GM20431 (cell line): ENCODE measurements at regions not wholly inside any gene's neighbourhood (a gene's known extent, or its start where the extent isn't known, plus 50 kb on each side); places are given as distances from the start of the nearest gene placed in this dataset.

Experiments
- in situ Hi-C: fragments of 300-500 bp; cut with MseI, MboI; formaldehyde crosslinking; loops from one replicate; pipeline ENCODE4 v1.15.0; 2020; ENCODE audit warnings: low sequenced_read_pairs; ENCODE audit not compliant: unreplicated experiment

- in situ Hi-C loops: no loop called here
Observed at GRCh38 chr20:22207280-22207679, 377.1 kb downstream of the FOXA2 start.

DNA sequence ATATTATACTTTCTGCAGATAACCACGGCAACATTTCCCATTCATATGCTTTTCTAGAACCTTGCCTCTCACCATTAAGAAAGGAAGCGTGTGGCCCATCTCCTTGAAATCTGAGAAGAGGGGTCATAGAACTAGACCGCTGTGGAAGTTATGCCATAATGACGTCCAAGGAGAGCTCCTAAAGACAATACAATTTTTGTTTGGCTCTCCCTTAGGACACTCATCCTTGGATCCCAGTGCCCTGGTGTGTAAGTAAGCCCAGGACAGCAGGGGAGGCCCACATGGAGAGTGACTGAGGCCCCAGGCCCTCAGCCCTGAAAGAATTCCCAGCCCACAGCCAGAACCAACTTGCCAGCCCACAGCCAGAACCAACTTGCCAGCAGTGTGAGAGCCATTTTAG, 379.6 kb downstream of the FOXA2 start:
- in situ Hi-C loops: no loop called here

GRCh38 chr20:22182148-22182547, 402.2 kb downstream of the FOXA2 start:
- in situ Hi-C loops: no loop called here

DNA sequence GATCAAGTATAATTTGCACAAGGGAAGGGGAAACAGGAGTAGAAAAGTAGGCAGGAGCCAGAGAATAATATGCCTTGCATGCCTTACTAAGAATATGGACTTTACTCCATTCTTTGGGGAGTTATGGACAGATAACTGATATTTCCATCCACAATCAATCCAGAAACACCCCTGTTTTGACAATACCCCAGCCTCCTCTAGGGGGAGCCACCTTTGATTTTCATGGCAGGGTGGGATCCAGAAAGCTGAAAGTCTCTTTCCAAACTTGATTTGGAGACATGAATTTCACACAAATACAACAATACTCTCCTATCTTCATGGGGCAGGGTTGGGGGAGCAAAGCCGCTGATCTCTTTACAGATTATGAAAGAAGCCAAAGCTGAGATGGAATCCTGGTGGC, 404.1 kb downstream of the FOXA2 start:
- in situ Hi-C loops: no loop called here

DNA sequence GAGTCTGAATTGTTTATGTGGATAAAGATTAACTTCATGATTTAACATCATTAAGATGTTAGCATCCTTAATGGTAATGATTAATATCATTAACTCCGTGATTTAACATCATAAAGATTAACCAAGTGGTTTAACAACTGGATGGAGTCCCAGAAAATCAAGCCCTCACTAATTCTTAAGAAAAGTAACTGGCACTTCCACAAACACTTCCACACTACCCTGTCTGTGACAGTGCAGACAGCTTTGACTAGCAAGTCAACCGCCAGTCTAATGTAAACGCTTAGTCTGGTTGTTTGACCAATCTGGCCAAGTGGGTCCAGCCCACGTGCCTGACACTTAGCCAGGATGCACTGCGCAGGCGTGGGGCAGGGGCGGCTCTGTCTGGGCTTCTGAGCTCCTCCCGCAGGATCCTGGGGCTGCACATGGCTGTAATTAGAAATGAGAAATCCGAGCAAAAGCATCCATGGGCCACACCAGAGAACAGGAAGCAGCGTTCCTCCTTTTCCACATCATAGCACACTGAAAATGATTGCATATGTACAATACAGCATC, 424.2 kb downstream of the FOXA2 start:
- in situ Hi-C loops: no loop called here

DNA sequence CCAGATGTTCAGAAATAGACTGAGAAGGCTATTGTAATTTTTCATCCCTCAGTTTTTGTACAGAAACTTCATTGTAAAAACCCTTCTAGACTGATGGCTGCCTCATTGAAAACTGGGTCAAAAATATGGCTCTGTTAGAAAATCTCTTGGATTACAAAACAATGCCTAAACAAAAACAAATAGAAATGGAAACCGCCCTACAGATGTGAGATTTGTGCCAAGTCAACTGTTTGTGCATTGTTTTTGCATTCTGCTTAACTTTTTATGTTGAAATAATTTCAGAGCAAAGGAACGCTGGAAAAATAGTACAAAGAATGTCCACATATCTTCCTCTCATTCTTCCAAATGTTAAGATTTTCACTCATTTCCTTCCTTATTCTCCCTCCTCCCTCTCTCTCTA, 425.1 kb downstream of the FOXA2 start:
- in situ Hi-C loops: no loop called here

GRCh38 chr20:22127587-22127986, 422.1 kb downstream of the PAX1 start:
- in situ Hi-C loops: no loop called here

DNA sequence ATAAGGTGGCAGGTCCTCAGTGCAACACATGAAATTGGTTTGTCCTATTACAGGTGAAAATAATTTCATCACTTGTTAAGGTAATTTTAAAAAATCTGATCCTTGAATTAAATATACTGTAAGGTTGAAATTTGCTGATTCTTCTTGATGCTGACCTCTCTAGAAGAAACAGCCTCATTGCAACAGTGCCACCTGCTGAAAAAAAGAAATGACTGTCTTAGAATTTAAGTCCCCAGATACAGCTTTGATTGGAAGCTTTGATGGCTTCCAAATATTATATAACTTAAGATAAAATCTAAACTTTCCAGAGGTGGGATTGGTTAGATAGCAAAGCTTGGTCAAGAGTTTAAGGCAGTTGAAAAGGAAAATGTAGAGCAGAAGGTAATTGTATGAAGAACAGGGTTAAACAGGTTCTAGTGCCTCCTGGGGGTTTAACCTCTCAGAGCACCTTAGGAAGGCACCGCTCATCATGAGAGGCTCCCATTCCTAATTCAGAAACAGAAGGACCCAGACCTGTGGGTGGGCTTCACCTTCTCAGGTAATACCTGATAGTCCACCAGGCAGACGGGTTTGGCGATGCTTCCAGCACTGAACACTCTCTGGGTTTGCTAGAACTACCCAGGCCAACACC, 401.0 kb downstream of the PAX1 start:
- in situ Hi-C loops: no loop called here

DNA sequence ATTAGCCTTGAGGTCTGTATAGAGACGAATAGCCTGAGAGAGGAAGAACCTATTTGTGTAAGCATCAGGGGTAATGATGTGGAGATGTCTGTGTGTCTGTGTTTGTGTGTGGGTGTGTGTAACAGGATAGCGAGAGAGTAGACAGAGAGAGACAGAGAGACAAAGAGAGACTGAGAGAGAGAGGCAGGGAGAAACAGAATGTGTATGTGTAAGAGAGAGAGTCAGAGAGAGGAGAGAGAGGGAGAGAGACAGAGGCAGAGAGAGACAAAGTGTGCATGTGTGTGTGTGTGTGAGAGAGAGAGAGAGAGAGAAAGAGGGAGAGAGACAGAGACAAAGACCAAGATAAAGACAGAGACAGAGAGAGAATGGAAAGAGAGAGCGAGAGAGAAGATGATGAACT, 396.1 kb downstream of the PAX1 start:
- in situ Hi-C loops: no loop called here

GRCh38 chr20:22100686-22101085, 395.2 kb downstream of the PAX1 start:
- in situ Hi-C loops: no loop called here

- in situ Hi-C loops: no loop called here
Observed at GRCh38 chr20:22099348-22099747, 393.9 kb downstream of the PAX1 start.

DNA sequence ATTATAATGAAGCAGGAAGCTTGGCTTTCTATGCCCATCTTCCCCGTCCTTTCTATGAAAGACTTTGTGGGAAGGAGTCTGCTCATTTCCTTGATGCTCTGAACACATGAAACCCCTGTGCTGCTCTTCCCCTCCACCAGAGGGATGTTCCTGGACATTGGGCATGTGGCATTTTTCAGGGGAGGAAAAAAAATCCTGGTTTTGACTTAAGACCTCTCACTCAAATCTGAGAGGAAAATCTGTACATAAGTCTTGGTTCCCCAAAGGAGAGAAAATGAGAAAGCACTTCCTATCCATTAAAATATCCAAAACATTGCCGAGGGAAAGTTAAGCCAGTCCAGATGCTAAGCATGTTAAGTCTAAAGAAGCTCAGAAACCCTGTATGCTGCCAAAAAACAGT, 393.0 kb downstream of the PAX1 start:
- in situ Hi-C loops: no loop called here

DNA sequence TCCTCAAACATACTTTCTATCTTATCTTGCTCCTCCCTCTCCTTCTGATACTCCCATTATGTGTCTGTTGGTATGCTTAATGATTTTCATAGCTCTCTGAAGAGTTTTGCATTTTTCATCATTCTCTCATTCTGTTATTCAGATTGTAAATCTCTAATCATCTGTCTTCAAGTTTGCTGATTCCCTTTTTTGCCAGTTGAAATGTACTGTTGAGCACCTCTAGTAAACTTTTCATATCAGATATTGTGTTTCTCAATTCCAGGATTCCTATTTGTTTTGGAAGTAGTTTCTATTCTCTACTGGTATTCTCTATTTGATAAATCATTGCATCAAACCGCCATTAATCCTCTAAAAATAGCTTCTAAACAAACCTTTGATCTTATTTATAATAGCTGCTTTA, 387.7 kb downstream of the PAX1 start:
- in situ Hi-C loops: no loop called here

GRCh38 chr20:22088882-22089281, 383.4 kb downstream of the PAX1 start:
- in situ Hi-C loops: no loop called here

GRCh38 chr20:22080985-22081384, 375.5 kb downstream of the PAX1 start:
- in situ Hi-C loops: no loop called here

- in situ Hi-C loops: no loop called here
Observed at GRCh38 chr20:22074635-22075034, 369.2 kb downstream of the PAX1 start.

- in situ Hi-C loops: no loop called here
Observed at GRCh38 chr20:22071841-22072240, 366.4 kb downstream of the PAX1 start.

GRCh38 chr20:22070610-22071058, 365.2 kb downstream of the PAX1 start:
- in situ Hi-C loops: no loop called here

DNA sequence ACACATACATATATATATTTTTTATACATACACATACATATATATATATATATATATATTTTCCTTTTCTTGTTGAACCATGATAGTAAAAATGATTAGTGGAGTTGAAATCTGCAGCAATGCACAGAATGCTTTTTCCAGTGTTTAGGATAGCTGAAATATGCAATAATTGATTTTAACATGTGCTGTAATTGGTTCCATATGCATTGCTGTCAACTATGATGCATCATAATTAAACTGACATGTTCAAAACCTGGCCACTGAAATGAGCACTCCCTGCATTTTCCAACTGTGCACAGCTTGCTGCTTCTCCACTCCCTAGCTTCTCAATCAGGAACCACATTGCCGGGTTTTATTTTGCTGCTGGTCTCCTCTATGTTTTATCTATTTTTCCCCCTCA, 358.3 kb downstream of the PAX1 start:
- in situ Hi-C loops: no loop called here

GRCh38 chr20:22062874-22063273, 357.4 kb downstream of the PAX1 start:
- in situ Hi-C loops: no loop called here

DNA sequence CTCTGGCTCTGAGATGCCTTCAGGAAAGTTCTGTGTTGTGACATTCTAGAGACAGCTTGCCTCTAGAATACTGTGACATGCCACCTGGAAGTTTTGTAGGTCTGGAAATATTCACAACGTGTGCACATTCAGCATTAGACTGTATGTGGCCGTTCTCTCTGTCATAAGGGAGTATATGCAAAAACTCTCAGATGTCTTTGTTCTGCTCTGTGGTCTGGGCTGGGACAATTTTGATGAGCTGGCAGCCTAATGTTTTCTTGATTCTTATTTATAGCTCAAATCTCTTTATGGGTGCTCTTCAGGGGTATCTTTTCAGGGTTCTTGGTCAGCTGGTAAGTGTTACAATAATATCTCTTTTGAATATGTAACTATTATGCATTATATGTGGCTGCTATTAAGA, 355.1 kb downstream of the PAX1 start:
- in situ Hi-C loops: no loop called here

DNA sequence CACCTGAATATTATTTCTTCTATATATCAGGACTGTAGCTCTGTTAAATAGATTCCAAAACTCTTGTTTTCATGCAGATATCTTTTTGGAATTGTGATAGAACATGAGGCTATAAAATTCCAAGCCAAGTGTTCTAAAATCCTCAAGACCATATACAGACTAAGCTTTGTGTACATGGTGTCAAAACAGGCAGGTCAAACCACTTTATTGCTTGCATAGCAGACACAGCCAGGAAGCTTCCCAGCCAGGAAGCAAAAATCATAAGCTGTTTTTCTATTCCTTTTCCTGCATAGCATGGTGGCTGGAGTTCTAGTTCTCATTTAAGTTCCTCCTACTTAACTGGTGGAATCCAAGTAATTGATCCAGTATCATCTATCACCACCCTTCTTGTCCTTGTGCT, 353.3 kb downstream of the PAX1 start:
- in situ Hi-C loops: no loop called here
